Liver (tissue), 3 donors: ENCODE measurements at regions not wholly inside any gene's neighbourhood (a gene's known extent, or its start where the extent isn't known, plus 50 kb on each side); places are given as distances from the start of the nearest gene placed in this dataset.

Experiments used
- FOXA2 ChIP-seq: IDR thresholded peaks from 2 replicates; pipeline ENCODE4 v1.6.1; 2016; ENCODE audit warnings: antibody characterized with exemption
- JUND ChIP-seq, 2 donors: IDR thresholded peaks; 2 replicates each; pipeline ENCODE4 v1.6.1; 2016; ENCODE audit warnings: antibody characterized with exemption in 2 of 2
- RAD21 ChIP-seq, 2 donors: IDR thresholded peaks; 2 replicates each; pipeline ENCODE4 v1.6.1; 2016; ENCODE audit warnings: antibody characterized with exemption in 2 of 2, mild to moderate bottlenecking in 2 of 2
- TF ChIP-seq, protein P1 (sequence below): IDR thresholded peaks from 2 replicates; pipeline ENCODE4 v1.6.1; 2016; ENCODE audit warnings: antibody characterized with exemption
- TF ChIP-seq, protein P2 (sequence below): fragments of 150-350 bp; IDR thresholded peaks from 2 replicates; pipeline ENCODE4 v1.5.1; 2017; ENCODE audit warnings: improper control_type of control experiment, low read depth, low read length; ENCODE audit not compliant: missing input control
- donor health status: healthy.
- donor health status: healthy.

GRCh38 chr2:13414897-13415296 lies 698.2 kb downstream of the TRIB2 start:
- TF ChIP-seq RAD21 (IDR thresholded peaks at IDR 0.05) (no peak), FOXA2 (no peak), JUND (IDR thresholded peaks at IDR 0.05) (no peak)
- TF ChIP-seq, protein P1, sequence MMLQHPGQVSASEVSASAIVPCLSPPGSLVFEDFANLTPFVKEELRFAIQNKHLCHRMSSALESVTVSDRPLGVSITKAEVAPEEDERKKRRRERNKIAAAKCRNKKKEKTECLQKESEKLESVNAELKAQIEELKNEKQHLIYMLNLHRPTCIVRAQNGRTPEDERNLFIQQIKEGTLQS, result no peak
- TF ChIP-seq, protein P2, sequence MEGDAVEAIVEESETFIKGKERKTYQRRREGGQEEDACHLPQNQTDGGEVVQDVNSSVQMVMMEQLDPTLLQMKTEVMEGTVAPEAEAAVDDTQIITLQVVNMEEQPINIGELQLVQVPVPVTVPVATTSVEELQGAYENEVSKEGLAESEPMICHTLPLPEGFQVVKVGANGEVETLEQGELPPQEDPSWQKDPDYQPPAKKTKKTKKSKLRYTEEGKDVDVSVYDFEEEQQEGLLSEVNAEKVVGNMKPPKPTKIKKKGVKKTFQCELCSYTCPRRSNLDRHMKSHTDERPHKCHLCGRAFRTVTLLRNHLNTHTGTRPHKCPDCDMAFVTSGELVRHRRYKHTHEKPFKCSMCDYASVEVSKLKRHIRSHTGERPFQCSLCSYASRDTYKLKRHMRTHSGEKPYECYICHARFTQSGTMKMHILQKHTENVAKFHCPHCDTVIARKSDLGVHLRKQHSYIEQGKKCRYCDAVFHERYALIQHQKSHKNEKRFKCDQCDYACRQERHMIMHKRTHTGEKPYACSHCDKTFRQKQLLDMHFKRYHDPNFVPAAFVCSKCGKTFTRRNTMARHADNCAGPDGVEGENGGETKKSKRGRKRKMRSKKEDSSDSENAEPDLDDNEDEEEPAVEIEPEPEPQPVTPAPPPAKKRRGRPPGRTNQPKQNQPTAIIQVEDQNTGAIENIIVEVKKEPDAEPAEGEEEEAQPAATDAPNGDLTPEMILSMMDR, result no peak
